Vagina (tissue), 2 donors: ENCODE measurements at regions not wholly inside any gene's neighbourhood (a gene's known extent, or its start where the extent isn't known, plus 50 kb on each side); places are given as distances from the start of the nearest gene placed in this dataset.

Source experiments
- POLR2A ChIP-seq, 2 donors: fragments of 450-650 bp; IDR thresholded peaks; one replicate each; pipeline ENCODE4 v1.6.1; 2017; ENCODE audit warnings: antibody characterized with exemption in 2 of 2, mild to moderate bottlenecking in 2 of 2, moderate library complexity in 2 of 2
- POLR2AphosphoS5 ChIP-seq, 2 donors: sonication (generic); formaldehyde crosslinking; IDR thresholded peaks; one replicate each; pipeline ENCODE4 v1.9.0; 2017; ENCODE audit warnings: antibody characterized with exemption in 2 of 2, mild to moderate bottlenecking in 2 of 2, low read depth in 1 of 2; ENCODE audit not compliant: insufficient read depth in 1 of 2
- TF ChIP-seq, protein P1 (sequence below), 3 experiments: fragments of 450-650 bp in 2 of 3; fragments of 200-600 bp in 1 of 3; sonication (generic) in 1 of 3; IDR thresholded peaks; one replicate each; pipeline ENCODE4 v1.5.1; 2017 to 2019; ENCODE audit warnings: antibody characterized with exemption in 3 of 3, mild to moderate bottlenecking in 2 of 3, moderate library complexity in 2 of 3

DNA sequence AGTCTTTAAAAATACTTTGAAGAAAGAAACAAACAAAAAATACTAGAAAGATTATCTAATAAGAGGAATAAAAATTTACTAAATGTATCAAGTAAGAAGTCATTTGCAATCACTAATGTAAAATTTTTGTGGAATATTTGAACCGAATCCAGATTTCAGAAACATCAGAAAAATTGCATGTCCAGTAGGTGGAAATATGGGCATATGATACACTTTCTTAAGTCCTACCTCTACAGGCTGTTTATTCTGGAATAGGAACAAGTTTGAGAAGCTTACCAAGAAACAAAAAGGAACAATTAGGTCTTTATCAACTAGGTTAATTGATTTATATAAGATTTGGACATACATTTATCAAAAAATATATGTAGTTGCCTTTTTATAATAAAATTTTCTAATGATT lies 292.9 kb upstream of the ROBO1 start:
- TF ChIP-seq, protein P1, sequence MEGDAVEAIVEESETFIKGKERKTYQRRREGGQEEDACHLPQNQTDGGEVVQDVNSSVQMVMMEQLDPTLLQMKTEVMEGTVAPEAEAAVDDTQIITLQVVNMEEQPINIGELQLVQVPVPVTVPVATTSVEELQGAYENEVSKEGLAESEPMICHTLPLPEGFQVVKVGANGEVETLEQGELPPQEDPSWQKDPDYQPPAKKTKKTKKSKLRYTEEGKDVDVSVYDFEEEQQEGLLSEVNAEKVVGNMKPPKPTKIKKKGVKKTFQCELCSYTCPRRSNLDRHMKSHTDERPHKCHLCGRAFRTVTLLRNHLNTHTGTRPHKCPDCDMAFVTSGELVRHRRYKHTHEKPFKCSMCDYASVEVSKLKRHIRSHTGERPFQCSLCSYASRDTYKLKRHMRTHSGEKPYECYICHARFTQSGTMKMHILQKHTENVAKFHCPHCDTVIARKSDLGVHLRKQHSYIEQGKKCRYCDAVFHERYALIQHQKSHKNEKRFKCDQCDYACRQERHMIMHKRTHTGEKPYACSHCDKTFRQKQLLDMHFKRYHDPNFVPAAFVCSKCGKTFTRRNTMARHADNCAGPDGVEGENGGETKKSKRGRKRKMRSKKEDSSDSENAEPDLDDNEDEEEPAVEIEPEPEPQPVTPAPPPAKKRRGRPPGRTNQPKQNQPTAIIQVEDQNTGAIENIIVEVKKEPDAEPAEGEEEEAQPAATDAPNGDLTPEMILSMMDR (IDR thresholded peaks at IDR 0.05), result no peak
- no peak for TF ChIP-seq POLR2A (IDR thresholded peaks at IDR 0.05)
- TF ChIP-seq POLR2AphosphoS5 (IDR thresholded peaks at IDR 0.05; ENCODE audit: insufficient read depth in 1 of 2, low read depth in 1 of 2), result no peak
